Adrenal gland (tissue), 5 donors: ENCODE measurements at regions not wholly inside any gene's neighbourhood (a gene's known extent, or its start where the extent isn't known, plus 50 kb on each side); places are given as distances from the start of the nearest gene placed in this dataset.

Experiments
- CTCF ChIP-seq, 6 experiments: fragments of 450-650 bp in 4 of 6; fragments of 200-600 bp in 2 of 6; sonication (generic) in 1 of 6; IDR thresholded peaks; 1 replicate in 5 of 6; 2 replicates in 1 of 6; pipeline versions ENCODE4 v1.5.1 to v1.8.0; 2016 to 2021; ENCODE audit warnings: antibody characterized with exemption in 6 of 6, mild to moderate bottlenecking in 2 of 6, moderate library complexity in 1 of 6
- POLR2A ChIP-seq, 2 donors: fragments of 450-650 bp; IDR thresholded peaks; one replicate each; pipeline ENCODE4 v1.6.1; 2017; ENCODE audit warnings: antibody characterized with exemption in 2 of 2, mild to moderate bottlenecking in 2 of 2, moderate library complexity in 1 of 2
- donor health status: DM: no; HTN: no; CAD: no.

DNA sequence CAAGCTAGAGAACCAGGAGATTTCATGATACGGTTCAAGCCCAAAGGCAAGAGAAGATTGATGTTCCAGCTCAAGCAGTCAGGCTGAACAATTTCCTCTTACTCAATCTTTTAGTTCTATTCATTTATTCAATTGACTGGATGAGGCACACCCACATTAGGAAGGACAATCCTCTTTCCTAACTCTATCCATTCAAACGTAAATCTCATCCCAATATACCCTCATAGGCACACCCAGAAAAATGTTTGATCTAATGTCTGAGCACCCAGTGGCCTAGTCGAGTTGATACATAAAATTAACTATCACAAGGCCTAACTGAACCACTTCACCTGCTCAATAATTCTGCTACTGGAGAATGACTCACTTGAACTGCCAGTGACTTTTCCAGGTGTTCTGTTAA is 180.7 kb downstream of the RAD51AP2 start:
- no peak for TF ChIP-seq CTCF (IDR thresholded peaks at IDR 0.05)
- TF ChIP-seq POLR2A (IDR thresholded peaks at IDR 0.05): no peak
